ENCODE measurements at regions not wholly inside any gene's neighbourhood (a gene's known extent, or its start where the extent isn't known, plus 50 kb on each side); places are given as distances from the start of the nearest gene placed in this dataset.

- TF ChIP-seq CHD7 (IDR thresholded peaks at IDR 0.05; ENCODE audit: insufficient replicate concordance, low read length) (no peak), POLR2A (IDR thresholded peaks at IDR 0.05; ENCODE audit: control extremely low read depth in 1 of 2, low read depth in 2 of 2, low read length in 2 of 2) (no peak), SIN3A (conservative IDR thresholded peaks at IDR 0.05 in 1 of 2, IDR thresholded peaks at IDR 0.05 in 1 of 2; ENCODE audit: low read depth in 1 of 2, low read length in 2 of 2) (no peak), BRCA1 (IDR thresholded peaks at IDR 0.05; ENCODE audit: low read depth, low read length) (no peak), GTF2F1 (IDR thresholded peaks at IDR 0.05; ENCODE audit: borderline replicate concordance, low read depth, low read length) (no peak)
Observed at GRCh38 chr3:834679-835078, 258.1 kb upstream of the CNTN6 start (continued).

Measured in H1 (cell line).